ENCODE measurements at regions not wholly inside any gene's neighbourhood (a gene's known extent, or its start where the extent isn't known, plus 50 kb on each side); places are given as distances from the start of the nearest gene placed in this dataset.
A peak's percentile ranks its signal among the peaks of the same experiment; 100 is the strongest.

DNA sequence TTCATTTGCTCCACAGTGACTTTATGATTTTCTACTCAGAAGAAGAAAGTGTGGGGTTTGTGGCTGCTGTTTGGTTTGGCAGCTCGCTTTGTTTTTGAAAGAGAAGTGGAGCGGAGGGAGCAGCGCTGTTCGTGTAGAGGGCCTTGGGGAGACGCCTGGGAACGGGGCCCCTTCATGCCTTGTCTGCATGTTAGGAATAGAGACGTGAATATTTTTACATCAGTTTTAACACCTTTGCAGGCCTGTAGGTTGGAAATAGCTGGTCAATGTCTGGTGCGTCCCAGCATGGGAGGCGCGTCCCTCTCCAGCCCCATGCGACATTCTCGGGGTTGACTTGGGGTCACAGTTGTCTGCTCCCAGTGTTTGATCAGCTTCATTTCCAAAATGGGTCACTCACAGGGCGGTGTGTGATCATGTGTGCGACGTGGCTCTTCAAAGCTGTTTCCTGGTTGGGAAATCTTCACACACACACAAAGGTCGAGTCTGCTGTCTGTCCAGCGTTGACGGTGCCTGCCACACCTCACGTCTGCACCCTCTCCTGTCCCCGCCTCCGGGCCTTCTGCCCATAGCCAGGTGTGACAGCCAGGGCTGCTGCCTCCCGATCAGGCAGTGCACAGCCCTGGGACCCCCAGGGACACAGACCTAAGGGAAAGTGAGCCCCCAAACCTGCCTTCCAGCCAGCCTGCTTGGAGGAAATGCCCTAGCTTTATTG is 149.2 kb downstream of the PSMG1 start:
- Histone ChIP-seq H3K4me2 (peak overlapping the region; percentile 74), H3K9ac (0 out of 2 replicates have a peak overlapping the region, but pooled peaks have one; percentile 13), H3K4me1 (peaks cover 27% of the 10 kb centered on the region), H3K36me3 (no peaks in the 10 kb centered on the region), H3K27me3 (peaks cover 30% of the 10 kb centered on the region; the same call in 1 of the 2 replicates), H3K4me3 (peak overlapping the region; percentile 13), H4K20me1 (no peaks in the 10 kb centered on the region), H3K9me3 (0 out of 2 replicates have a peak, but pooled peaks cover under 1% of the 10 kb centered on the region), H3K27ac (peak overlapping the region; percentile 16)
- TF ChIP-seq Cebpa-rat (IDR thresholded peaks at IDR 0.05): no peak

DNA sequence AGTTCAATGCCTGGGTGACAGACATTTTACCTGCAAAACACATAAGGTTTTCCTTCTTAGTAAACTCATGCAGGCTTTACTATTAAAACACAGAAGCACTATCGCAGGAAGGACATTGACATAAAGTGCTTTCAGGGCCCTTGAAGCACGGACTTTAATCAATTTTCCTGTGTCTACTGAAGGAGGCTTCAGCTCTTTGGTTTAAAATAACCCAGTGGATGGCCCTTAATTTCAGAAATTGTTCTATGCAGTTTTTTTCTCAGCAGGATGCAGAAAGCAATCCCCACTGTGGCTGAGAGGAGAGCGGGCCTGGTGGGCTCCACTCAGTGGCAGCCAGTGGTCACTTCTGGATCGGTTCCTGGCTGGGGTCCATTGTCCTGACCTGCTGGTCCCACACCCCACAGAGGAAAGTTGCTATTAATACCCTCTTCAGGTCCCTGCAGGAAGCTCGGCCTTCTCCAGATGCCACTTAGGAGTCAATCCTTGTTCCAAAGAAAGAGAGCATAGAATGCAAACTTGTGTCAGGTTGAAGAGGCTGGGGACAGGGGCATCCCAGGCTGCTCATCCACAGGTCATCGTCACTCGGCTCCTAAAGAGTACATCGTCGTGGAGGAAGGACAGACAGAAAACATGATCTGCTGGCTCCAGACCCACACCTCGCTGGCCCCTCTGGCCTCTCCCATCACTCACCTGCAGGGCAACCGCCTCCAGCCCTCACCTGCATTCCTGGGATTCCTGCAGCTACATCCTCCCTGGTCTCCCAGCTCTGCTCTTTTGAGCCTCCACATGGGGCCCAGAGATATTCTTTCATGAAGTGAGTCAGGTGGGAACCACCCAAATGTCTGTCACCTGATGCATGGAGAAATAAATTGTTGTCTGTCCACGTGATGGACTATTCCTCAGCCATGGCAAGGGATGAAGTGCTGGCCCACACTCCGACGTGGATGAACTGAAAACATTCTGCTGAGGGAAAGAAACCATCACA is 153.1 kb downstream of the PSMG1 start:
- peaks cover 23% of the 10 kb centered on the region; the same call in 1 of the 2 replicates for H3K27me3 ChIP-seq
- no peak overlapping the region for H3K9ac ChIP-seq
- H3K36me3 ChIP-seq: no peaks in the 10 kb centered on the region
- H3K4me1 ChIP-seq: peaks cover 34% of the 10 kb centered on the region
- H3K27ac ChIP-seq: no peak overlapping the region
- no peaks in the 10 kb centered on the region for H4K20me1 ChIP-seq
- H3K4me2 ChIP-seq: no peak overlapping the region
- TF ChIP-seq Cebpa-rat (IDR thresholded peaks at IDR 0.05): no peak
- H3K9me3 ChIP-seq: peaks cover 36% of the 10 kb centered on the region
- H3K4me3 ChIP-seq: no peak overlapping the region

DNA sequence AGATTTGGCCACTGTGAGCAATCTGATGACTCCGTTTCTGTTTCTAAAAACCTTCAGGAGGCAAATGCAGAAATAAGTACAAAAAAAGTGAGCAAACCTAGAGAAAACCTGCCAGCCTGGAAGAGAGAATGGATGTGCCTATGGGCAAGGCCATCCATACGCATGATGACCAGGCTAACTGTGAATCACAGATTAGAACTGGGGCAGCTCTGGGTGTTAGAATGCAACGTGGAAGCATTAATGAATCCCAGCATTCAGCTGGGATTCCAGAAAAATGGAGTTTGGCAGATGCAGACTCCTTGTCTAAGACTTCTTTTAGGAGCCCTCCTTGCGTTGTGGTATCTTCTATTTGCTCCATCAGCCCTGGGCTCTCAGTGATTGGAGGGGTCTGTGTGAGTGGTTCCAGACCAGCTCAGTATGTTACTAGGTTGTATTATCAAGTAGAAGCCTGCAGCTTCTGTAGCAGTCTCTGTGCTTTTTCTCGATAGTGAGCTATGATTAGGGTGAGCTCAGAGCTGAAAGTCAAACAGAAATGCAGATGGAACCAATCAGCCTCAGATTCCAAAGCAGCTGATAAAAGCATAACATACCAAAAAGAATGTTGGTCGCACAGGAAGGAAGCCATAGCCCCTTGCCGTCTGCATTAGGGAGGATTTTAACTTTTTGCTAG is 154.0 kb downstream of the PSMG1 start:
- peaks cover 13% of the 10 kb centered on the region; the same call in 1 of the 2 replicates for H3K27me3 ChIP-seq
- 0 out of 2 replicates have a peak overlapping the region, but pooled peaks have one; percentile 6 for H3K4me2 ChIP-seq
- H3K36me3 ChIP-seq: no peaks in the 10 kb centered on the region
- peaks cover 42% of the 10 kb centered on the region for H3K9me3 ChIP-seq
- no peak overlapping the region for H3K27ac ChIP-seq
- no peaks in the 10 kb centered on the region for H4K20me1 ChIP-seq
- H3K9ac ChIP-seq: no peak overlapping the region
- H3K4me1 ChIP-seq: peaks cover 25% of the 10 kb centered on the region
- H3K4me3 ChIP-seq: no peak overlapping the region
- TF ChIP-seq Cebpa-rat (IDR thresholded peaks at IDR 0.05): no peak

- no peak for TF ChIP-seq Cebpa-rat (IDR thresholded peaks at IDR 0.05)
- H3K4me1 ChIP-seq: peaks cover 46% of the 10 kb centered on the region
- H3K9me3 ChIP-seq: peaks cover 42% of the 10 kb centered on the region
- H3K27ac ChIP-seq: no peak overlapping the region
- H3K36me3 ChIP-seq: no peaks in the 10 kb centered on the region
- no peak overlapping the region for H3K9ac ChIP-seq
- H3K27me3 ChIP-seq: no peaks in the 10 kb centered on the region
- no peak overlapping the region for H3K4me2 ChIP-seq
- H4K20me1 ChIP-seq: no peaks in the 10 kb centered on the region
- H3K4me3 ChIP-seq: no peak overlapping the region
Observed at GRCh38 chr21:39025198-39025597, 158.1 kb downstream of the PSMG1 start.

- no peaks in the 10 kb centered on the region for H4K20me1 ChIP-seq
- H3K9me3 ChIP-seq: peaks cover 42% of the 10 kb centered on the region
- H3K27me3 ChIP-seq: no peaks in the 10 kb centered on the region
- TF ChIP-seq Cebpa-rat (IDR thresholded peaks at IDR 0.05): no peak
- no peaks in the 10 kb centered on the region for H3K36me3 ChIP-seq
- H3K9ac ChIP-seq: no peak overlapping the region
- no peak overlapping the region for H3K27ac ChIP-seq
- H3K4me3 ChIP-seq: no peak overlapping the region
- H3K4me2 ChIP-seq: no peak overlapping the region
- H3K4me1 ChIP-seq: peaks cover 53% of the 10 kb centered on the region
Observed at GRCh38 chr21:39024538-39024937, 158.7 kb downstream of the PSMG1 start.

DNA sequence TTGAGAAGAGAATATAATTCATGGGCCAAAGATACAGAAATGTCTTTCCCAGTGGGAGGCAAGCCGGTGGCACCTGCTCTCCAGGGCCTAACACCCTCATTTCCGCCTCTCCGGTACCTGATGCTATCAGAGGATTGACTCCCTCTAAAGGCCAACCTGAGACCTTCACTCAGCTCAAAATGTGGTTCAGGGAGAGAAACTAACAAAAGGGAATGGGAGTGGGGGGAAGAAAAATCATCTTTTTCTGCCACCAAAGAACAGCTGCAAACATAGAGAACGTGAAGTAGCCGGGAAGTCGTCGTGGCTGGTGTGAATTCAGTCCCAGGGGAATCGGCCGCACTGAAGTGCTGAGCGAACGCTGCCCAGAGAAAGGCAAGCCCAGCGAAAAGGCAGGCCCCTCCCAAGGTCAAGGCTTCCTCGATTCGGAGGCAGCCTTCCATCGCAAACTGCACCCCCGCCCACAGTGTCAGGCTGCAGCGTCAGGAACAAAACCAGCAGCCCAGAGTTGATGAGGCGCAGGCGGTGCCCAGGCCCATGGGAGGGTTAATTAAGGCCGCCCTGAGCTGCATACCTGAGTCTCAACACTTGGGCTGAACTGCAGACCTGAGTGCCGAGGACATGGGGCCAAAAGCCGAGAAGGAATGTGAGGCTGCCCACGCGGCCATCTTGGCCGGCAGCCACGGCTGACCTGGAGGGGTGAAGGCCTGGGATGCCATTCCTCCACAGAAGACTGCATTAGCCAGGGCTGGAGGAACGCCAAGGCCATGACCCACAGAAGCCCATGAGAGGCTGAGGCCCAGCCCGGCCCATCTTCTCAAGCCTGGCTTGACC is 160.2 kb downstream of the PSMG1 start:
- H3K36me3 ChIP-seq: no peaks in the 10 kb centered on the region
- H3K4me1 ChIP-seq: peaks cover 55% of the 10 kb centered on the region
- no peak overlapping the region for H3K4me3 ChIP-seq
- no peak for TF ChIP-seq Cebpa-rat (IDR thresholded peaks at IDR 0.05)
- no peaks in the 10 kb centered on the region for H3K27me3 ChIP-seq
- H4K20me1 ChIP-seq: no peaks in the 10 kb centered on the region
- peak overlapping the region; percentile 82 for H3K27ac ChIP-seq
- peak overlapping the region; percentile 83 for H3K4me2 ChIP-seq
- peaks cover 33% of the 10 kb centered on the region for H3K9me3 ChIP-seq
- no peak overlapping the region for H3K9ac ChIP-seq

GRCh38 chr21:39022466-39022862 is 160.8 kb downstream of the PSMG1 start:
- no peak overlapping the region for H3K9ac ChIP-seq
- H3K27ac ChIP-seq: peak overlapping the region; percentile 82
- H3K4me3 ChIP-seq: no peak overlapping the region
- peak overlapping the region; percentile 83 for H3K4me2 ChIP-seq
- H3K36me3 ChIP-seq: no peaks in the 10 kb centered on the region
- no peaks in the 10 kb centered on the region for H3K27me3 ChIP-seq
- peaks cover 61% of the 10 kb centered on the region for H3K4me1 ChIP-seq
- H3K9me3 ChIP-seq: peaks cover 26% of the 10 kb centered on the region
- TF ChIP-seq Cebpa-rat (IDR thresholded peaks at IDR 0.05): no peak
- no peaks in the 10 kb centered on the region for H4K20me1 ChIP-seq

DNA sequence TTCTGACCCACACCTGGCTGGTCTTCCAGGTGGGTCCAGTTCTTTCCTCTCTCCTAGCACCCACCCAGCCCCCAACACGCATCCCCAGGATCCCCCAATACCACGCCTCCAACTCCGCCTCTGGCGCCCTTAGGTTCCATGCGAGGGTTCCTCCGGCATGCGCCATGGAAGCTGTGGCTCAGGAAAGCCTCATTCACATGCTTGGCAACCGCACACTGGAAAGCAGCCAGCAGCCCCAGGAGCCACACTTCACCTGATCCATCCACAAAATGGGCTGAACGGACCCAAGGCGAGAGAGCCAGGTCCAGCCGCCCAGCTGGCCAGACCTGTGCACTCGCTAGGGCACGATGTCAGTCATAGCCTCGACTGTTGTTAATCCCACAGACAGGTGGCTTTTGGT is 161.2 kb downstream of the PSMG1 start:
- no peak overlapping the region for H3K4me3 ChIP-seq

DNA sequence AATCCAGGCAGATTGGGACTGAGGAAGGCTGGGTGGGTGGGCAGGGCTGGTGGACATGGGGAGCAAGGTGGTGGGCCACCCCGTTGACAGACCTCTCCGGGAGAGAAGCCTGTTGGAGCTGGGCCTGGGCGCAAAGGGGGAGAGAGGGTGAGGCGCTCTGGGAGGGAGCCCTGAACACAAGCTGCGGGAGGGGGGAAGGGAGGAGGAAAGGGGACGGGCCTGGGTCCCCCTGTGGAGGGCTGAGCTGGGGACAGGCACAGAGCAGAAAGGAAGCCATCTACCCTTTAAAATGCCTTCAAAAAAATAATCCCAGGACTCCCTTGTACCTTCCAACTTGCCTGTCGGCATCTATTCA is 161.8 kb downstream of the PSMG1 start:
- H3K27me3 ChIP-seq: no peaks in the 10 kb centered on the region
- H3K4me2 ChIP-seq: peak overlapping the region; percentile 83
- H3K9ac ChIP-seq: peak overlapping the region; percentile 35; the same call in 1 of the 2 replicates
- no peaks in the 10 kb centered on the region for H4K20me1 ChIP-seq
- H3K27ac ChIP-seq: peak overlapping the region; percentile 82
- H3K4me3 ChIP-seq: no peak overlapping the region
- H3K4me1 ChIP-seq: peaks cover 71% of the 10 kb centered on the region
- H3K36me3 ChIP-seq: no peaks in the 10 kb centered on the region
- TF ChIP-seq Cebpa-rat (IDR thresholded peaks at IDR 0.05): no peak
- peaks cover 17% of the 10 kb centered on the region for H3K9me3 ChIP-seq

More for the DNA sequence above, 161.2 kb downstream of the PSMG1 start:
- Histone ChIP-seq H3K4me2 (peak overlapping the region; percentile 83), H3K36me3 (no peaks in the 10 kb centered on the region), H4K20me1 (no peaks in the 10 kb centered on the region), H3K27me3 (no peaks in the 10 kb centered on the region), H3K27ac (peak overlapping the region; percentile 82), H3K9me3 (peaks cover 23% of the 10 kb centered on the region), H3K9ac (no peak overlapping the region; the same call in 1 of the 2 replicates), H3K4me1 (peaks cover 65% of the 10 kb centered on the region)
- TF ChIP-seq Cebpa-rat (IDR thresholded peaks at IDR 0.05): no peak

Measured in BLaER1 (cell line).